Tibial nerve (tissue), 4 donors: ENCODE measurements at regions not wholly inside any gene's neighbourhood (a gene's known extent, or its start where the extent isn't known, plus 50 kb on each side); places are given as distances from the start of the nearest gene placed in this dataset.

Experiments
- CTCF ChIP-seq, 5 experiments: fragments of 200-600 bp in 3 of 5; fragments of 450-650 bp in 2 of 5; sonication (generic) in 3 of 5; IDR thresholded peaks; one replicate each; pipeline ENCODE4 v1.5.1; 2016 to 2019; ENCODE audit warnings: antibody characterized with exemption in 5 of 5, mild to moderate bottlenecking in 3 of 5, moderate library complexity in 2 of 5
- EP300 ChIP-seq, 2 donors: sonication (generic); formaldehyde crosslinking; IDR thresholded peaks; one replicate each; pipeline ENCODE4 v1.6.1; 2017; ENCODE audit warnings: antibody characterized with exemption in 2 of 2, mild to moderate bottlenecking in 1 of 2
- POLR2A ChIP-seq, 2 donors: fragments of 450-650 bp; IDR thresholded peaks; one replicate each; pipeline ENCODE4 v1.6.1; 2017; ENCODE audit warnings: antibody characterized with exemption in 2 of 2, mild to moderate bottlenecking in 2 of 2, moderate library complexity in 2 of 2

GRCh38 chr1:80453775-80454174, 1347.0 kb upstream of the ADGRL2 start:
- TF ChIP-seq CTCF (IDR thresholded peaks at IDR 0.05) (no peak), POLR2A (IDR thresholded peaks at IDR 0.05) (no peak), EP300 (IDR thresholded peaks at IDR 0.05) (no peak)
